IMR-90 (cell line): ENCODE measurements at regions not wholly inside any gene's neighbourhood (a gene's known extent, or its start where the extent isn't known, plus 50 kb on each side); places are given as distances from the start of the nearest gene placed in this dataset.

Source experiments
- ATAC-seq: fragments of 200-7000 bp; cut with Tn5 transposase; 2 replicates; pipeline ENCODE4 v1.9.1; 2020; ENCODE audit warnings: low read depth, mild to moderate bottlenecking, moderate library complexity
- BruUV-seq: library from RNA; stranded (reverse); fragments of 400-500 nt; replicated peaks from 2 replicates; lab custom pipeline; 2021; lab: Mats Ljungman, UMichigan
- CTCF ChIA-PET: fragments of 300-600 bp; formaldehyde crosslinking; extraction: SDS; loops from one replicate; lab custom pipeline; 2021; ENCODE audit warnings: antibody characterized with exemption; lab: Yijun Ruan, JAX
- POLR2A ChIA-PET: fragments of 300-600 bp; sonication (Branson Sonifier 250); formaldehyde crosslinking; loops from one replicate; lab custom pipeline; 2022; ENCODE audit warnings: antibody characterized with exemption; ENCODE audit not compliant: unreplicated experiment; lab: Charles Lee
- DNase-seq: peaks from one replicate; pipeline ENCODE4 v3.0.0; 2013
- H2AFZ ChIP-seq: replicated peaks from 2 replicates; pipeline ENCODE3; 2013; ENCODE audit warnings: low read length, mild to moderate bottlenecking; ENCODE audit not compliant: poor library complexity
- H2AK5ac ChIP-seq: 2 replicates; pipeline ENCODE4 v1.6.1; 2013; ENCODE audit warnings: low read depth, low read length, inconsistent platforms
- H2AK9ac ChIP-seq: replicated peaks from 2 replicates; pipeline ENCODE3; 2013; ENCODE audit warnings: mild to moderate bottlenecking, low read depth, low read length, moderate library complexity; ENCODE audit not compliant: poor library complexity
- H2BK120ac ChIP-seq: 2 replicates; pipeline ENCODE4 v1.6.1; 2013; ENCODE audit warnings: low read depth, low read length, inconsistent platforms
- H2BK15ac ChIP-seq: 3 replicates; pipeline ENCODE4 v1.6.1; 2013; ENCODE audit warnings: low read depth, low read length, inconsistent platforms
- H2BK20ac ChIP-seq: 2 replicates; pipeline ENCODE4 v1.6.1; 2013; ENCODE audit warnings: low read depth, mild to moderate bottlenecking, inconsistent platforms, low read length, moderate library complexity
- H2BK5ac ChIP-seq: 2 replicates; pipeline ENCODE4 v1.6.1; 2013; ENCODE audit warnings: mild to moderate bottlenecking, low read depth, low read length, inconsistent platforms; ENCODE audit not compliant: poor library complexity, severe bottlenecking
- H3K14ac ChIP-seq: replicated peaks from 2 replicates; pipeline ENCODE4 v1.6.1; 2013; ENCODE audit warnings: low read depth, low read length, inconsistent platforms
- H3K18ac ChIP-seq: 2 replicates; pipeline ENCODE4 v1.6.1; 2013; ENCODE audit warnings: low read depth, low read length, control low read depth
- H3K23ac ChIP-seq: 2 replicates; pipeline ENCODE4 v1.6.1; 2013; ENCODE audit warnings: low read depth, low read length, inconsistent platforms
- H3K27ac ChIP-seq: 2 replicates; pipeline ENCODE4 v1.5.1; 2013; ENCODE audit warnings: mild to moderate bottlenecking, control low read depth, low read length; ENCODE audit not compliant: insufficient read depth
- H3K27me3 ChIP-seq: 2 replicates; pipeline ENCODE4 v1.6.1; 2013; ENCODE audit warnings: low read length; ENCODE audit not compliant: control insufficient read depth, insufficient read depth
- H3K36me3 ChIP-seq: 2 replicates; pipeline ENCODE4 v1.6.1; 2013; ENCODE audit warnings: low read length, mixed read lengths; ENCODE audit not compliant: control insufficient read depth, insufficient read depth
- H3K4ac ChIP-seq: 2 replicates; pipeline ENCODE4 v1.6.1; 2013; ENCODE audit warnings: low read depth, low read length, inconsistent platforms
- H3K4me1 ChIP-seq: 2 replicates; pipeline ENCODE4 v1.6.1; 2013; ENCODE audit warnings: low read length, mixed read lengths; ENCODE audit not compliant: control insufficient read depth, insufficient read depth
- H3K4me2 ChIP-seq: 2 replicates; pipeline ENCODE4 v1.6.1; 2013; ENCODE audit warnings: low read depth, mild to moderate bottlenecking, control low read depth, low read length, moderate library complexity
- H3K4me3 ChIP-seq: 2 replicates; pipeline ENCODE4 v1.5.1; 2013; ENCODE audit warnings: low read depth, mild to moderate bottlenecking, control low read depth, low read length, moderate library complexity; ENCODE audit not compliant: insufficient read depth
- H3K56ac ChIP-seq: 2 replicates; pipeline ENCODE4 v1.6.1; 2013; ENCODE audit warnings: low read length, inconsistent platforms; ENCODE audit not compliant: insufficient read depth; ENCODE audit errors: extremely low read depth
- H3K79me1 ChIP-seq, 2 experiments: 2 replicates each; pipeline ENCODE4 v1.6.1; 2013; ENCODE audit warnings: low read length in 2 of 2, inconsistent platforms in 1 of 2, low read depth in 1 of 2
- H3K9ac ChIP-seq: 2 replicates; pipeline ENCODE4 v1.6.1; 2013; ENCODE audit warnings: low read depth, low read length, control low read depth
- H3K9me1 ChIP-seq: 2 replicates; pipeline ENCODE4 v1.6.1; 2013; ENCODE audit warnings: low read length, inconsistent platforms; ENCODE audit not compliant: insufficient read depth
- H3K9me3 ChIP-seq: 2 replicates; pipeline ENCODE4 v1.6.1; 2013; ENCODE audit warnings: low read length; ENCODE audit not compliant: control insufficient read depth, insufficient read depth
- H4K20me1 ChIP-seq: 2 replicates; pipeline ENCODE4 v1.6.1; 2013; ENCODE audit warnings: low read length, inconsistent platforms; ENCODE audit not compliant: insufficient read depth
- H4K5ac ChIP-seq: 2 replicates; pipeline ENCODE4 v1.6.1; 2013; ENCODE audit warnings: mild to moderate bottlenecking, low read depth, low read length, control low read depth
- H4K8ac ChIP-seq, 2 experiments: 2 replicates each; pipeline ENCODE4 v1.6.1; 2013; ENCODE audit warnings: low read depth in 2 of 2, low read length in 2 of 2, control low read depth in 1 of 2, inconsistent platforms in 1 of 2
- H4K91ac ChIP-seq: 2 replicates; pipeline ENCODE4 v1.6.1; 2013; ENCODE audit warnings: low read depth, low read length, inconsistent platforms; ENCODE audit not compliant: insufficient read depth
- CHD1 ChIP-seq: IDR thresholded peaks from 2 replicates; pipeline ENCODE4 v1.6.1; 2012; ENCODE audit warnings: low read depth, low read length, improper control_type of control experiment
- FOS ChIP-seq: fragments of 150-350 bp; IDR thresholded peaks from 2 replicates; pipeline ENCODE4 v1.6.1; 2016; ENCODE audit warnings: low read depth, low read length
- MAZ ChIP-seq: IDR thresholded peaks from 2 replicates; pipeline ENCODE4 v1.6.1; 2012; ENCODE audit warnings: low read depth, mild to moderate bottlenecking, low read length, improper control_type of control experiment, moderate library complexity, borderline replicate concordance
- MXI1 ChIP-seq: IDR thresholded peaks from 2 replicates; pipeline ENCODE4 v1.6.1; 2012; ENCODE audit warnings: low read depth, mild to moderate bottlenecking, low read length, moderate library complexity, borderline replicate concordance
- RAD21 ChIP-seq: IDR thresholded peaks from 2 replicates; pipeline ENCODE4 v1.6.1; 2012; ENCODE audit warnings: low read length, improper control_type of control experiment
- RCOR1 ChIP-seq: IDR thresholded peaks from 2 replicates; pipeline ENCODE4 v1.6.1; 2012; ENCODE audit warnings: mild to moderate bottlenecking, low read length, improper control_type of control experiment; ENCODE audit not compliant: insufficient replicate concordance
- whole genome bisulfite sequencing, 2 experiments: methylation state at CpG; one replicate each; pipeline versions ENCODE4 v1.1.5 to v1.1.7; 2013; ENCODE audit warnings: missing lambda C conversion rate in 2 of 2; ENCODE audit not compliant: insufficient read length in 1 of 2; ENCODE audit errors: extremely low coverage in 2 of 2; 5-methylcytosine and 5-hydroxymethylcytosine counted together
- dilution Hi-C: fragments of 300-500 bp; cut with HindIII; formaldehyde crosslinking; loops from one replicate; pipeline ENCODE4 v1.14.3; 2018; ENCODE audit warnings: low sequenced_read_pairs; ENCODE audit not compliant: unreplicated experiment
- in situ Hi-C: fragments of 300-500 bp; cut with MboI; formaldehyde crosslinking; loops from 3 replicates; pipeline ENCODE4 v1.14.3; 2019; ENCODE audit warnings: low sequenced_read_pairs, inconsistent platforms, mixed read lengths
- intact Hi-C: fragments of 100-400 bp; cut with micrococcal nuclease; formaldehyde crosslinking; loops from 2 replicates; pipeline ENCODE4 v1.10.0; 2022
- TF ChIP-seq, protein P1 (sequence below): fragments of 150-350 bp; IDR thresholded peaks from 2 replicates; pipeline ENCODE4 v1.6.1; 2016; ENCODE audit warnings: low read depth, mild to moderate bottlenecking, low read length, moderate library complexity, borderline replicate concordance
- TF ChIP-seq, protein P2 (sequence below): conservative IDR thresholded peaks from 2 replicates; pipeline ENCODE4 v1.5.1; 2012; ENCODE audit warnings: mild to moderate bottlenecking, low read depth, low read length, improper control_type of control experiment

DNA sequence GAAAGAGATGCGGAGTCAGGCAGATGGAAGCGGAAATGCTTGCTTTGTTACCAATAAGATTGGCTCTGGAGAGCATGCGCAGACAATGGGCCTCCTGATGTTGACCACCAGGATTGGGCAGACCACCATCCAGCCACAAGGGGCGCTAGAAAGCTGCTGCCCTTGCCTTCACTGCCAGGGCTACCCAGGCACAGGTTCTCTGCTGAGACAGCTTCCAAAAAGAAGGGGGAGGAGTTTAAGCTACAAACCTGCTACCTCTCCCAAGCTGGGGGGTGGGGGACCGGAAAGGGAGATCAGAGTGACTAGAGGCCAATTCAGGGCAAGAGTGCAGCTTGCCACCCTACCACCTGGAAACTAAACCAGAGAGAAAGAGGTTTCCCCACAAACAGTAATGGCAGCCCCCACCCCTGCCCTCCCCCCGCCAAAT lies 369.7 kb downstream of the RRAGC start:
- no peak overlapping the region for H4K5ac ChIP-seq
- H3K14ac ChIP-seq, result no peak overlapping the region
- no TSS peak for BruUV-seq
- dilution Hi-C loops, result no loop called here
- ATAC-seq (no peak), DNase-seq (peak; percentile 2)
- no peak overlapping the region for H4K91ac ChIP-seq
- ChIA-PET POLR2A (no interaction called here), CTCF (no interaction called here)
- H3K9me3 ChIP-seq, result no peaks in the 10 kb centered on the region
- intact Hi-C loops, result no loop called here
- no peak overlapping the region for H4K8ac ChIP-seq
- no peak overlapping the region for H3K4ac ChIP-seq
- H3K4me3 ChIP-seq, result no peak overlapping the region
- H2BK15ac ChIP-seq, result no peak overlapping the region
- no peak overlapping the region for H3K9ac ChIP-seq
- H3K79me1 ChIP-seq, result no peaks in the 10 kb centered on the region
- no peaks in the 10 kb centered on the region for H3K9me1 ChIP-seq
- in situ Hi-C loops, result no loop called here
- no peak overlapping the region for H3K4me2 ChIP-seq
- no peak overlapping the region for H2AK5ac ChIP-seq
- no peak overlapping the region for H3K23ac ChIP-seq
- no peaks in the 10 kb centered on the region for H4K20me1 ChIP-seq
- no peak overlapping the region for H2AFZ ChIP-seq
- 61% methylated on average over 3 of the region's 6 CpGs; no CpG with 5 or more reads in 1 of the 2 experiments for WGBS, 2 experiments
- H3K27ac ChIP-seq, result no peak overlapping the region
- no peaks in the 10 kb centered on the region for H3K36me3 ChIP-seq
- H2BK120ac ChIP-seq, result no peak overlapping the region
- TF ChIP-seq, protein P1, sequence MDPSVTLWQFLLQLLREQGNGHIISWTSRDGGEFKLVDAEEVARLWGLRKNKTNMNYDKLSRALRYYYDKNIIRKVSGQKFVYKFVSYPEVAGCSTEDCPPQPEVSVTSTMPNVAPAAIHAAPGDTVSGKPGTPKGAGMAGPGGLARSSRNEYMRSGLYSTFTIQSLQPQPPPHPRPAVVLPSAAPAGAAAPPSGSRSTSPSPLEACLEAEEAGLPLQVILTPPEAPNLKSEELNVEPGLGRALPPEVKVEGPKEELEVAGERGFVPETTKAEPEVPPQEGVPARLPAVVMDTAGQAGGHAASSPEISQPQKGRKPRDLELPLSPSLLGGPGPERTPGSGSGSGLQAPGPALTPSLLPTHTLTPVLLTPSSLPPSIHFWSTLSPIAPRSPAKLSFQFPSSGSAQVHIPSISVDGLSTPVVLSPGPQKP, result no peak
- TF ChIP-seq MXI1, result no peak
- no peak for TF ChIP-seq MAZ
- TF ChIP-seq, protein P2, sequence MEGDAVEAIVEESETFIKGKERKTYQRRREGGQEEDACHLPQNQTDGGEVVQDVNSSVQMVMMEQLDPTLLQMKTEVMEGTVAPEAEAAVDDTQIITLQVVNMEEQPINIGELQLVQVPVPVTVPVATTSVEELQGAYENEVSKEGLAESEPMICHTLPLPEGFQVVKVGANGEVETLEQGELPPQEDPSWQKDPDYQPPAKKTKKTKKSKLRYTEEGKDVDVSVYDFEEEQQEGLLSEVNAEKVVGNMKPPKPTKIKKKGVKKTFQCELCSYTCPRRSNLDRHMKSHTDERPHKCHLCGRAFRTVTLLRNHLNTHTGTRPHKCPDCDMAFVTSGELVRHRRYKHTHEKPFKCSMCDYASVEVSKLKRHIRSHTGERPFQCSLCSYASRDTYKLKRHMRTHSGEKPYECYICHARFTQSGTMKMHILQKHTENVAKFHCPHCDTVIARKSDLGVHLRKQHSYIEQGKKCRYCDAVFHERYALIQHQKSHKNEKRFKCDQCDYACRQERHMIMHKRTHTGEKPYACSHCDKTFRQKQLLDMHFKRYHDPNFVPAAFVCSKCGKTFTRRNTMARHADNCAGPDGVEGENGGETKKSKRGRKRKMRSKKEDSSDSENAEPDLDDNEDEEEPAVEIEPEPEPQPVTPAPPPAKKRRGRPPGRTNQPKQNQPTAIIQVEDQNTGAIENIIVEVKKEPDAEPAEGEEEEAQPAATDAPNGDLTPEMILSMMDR, result peak; percentile 35; the same call in 1 of the 2 replicates
- no peak for TF ChIP-seq RCOR1
- no peak for TF ChIP-seq CHD1
- no peak for TF ChIP-seq FOS
- TF ChIP-seq RAD21, result no peak
- no peak overlapping the region for H2AK9ac ChIP-seq
- H3K18ac ChIP-seq, result no peak overlapping the region
- no peak overlapping the region for H2BK5ac ChIP-seq
- no peak overlapping the region for H3K56ac ChIP-seq
- H3K27me3 ChIP-seq, result no peaks in the 10 kb centered on the region
- H3K4me1 ChIP-seq, result no peaks in the 10 kb centered on the region
- no peak overlapping the region for H2BK20ac ChIP-seq
